HG03469 (cell line): ENCODE measurements at regions not wholly inside any gene's neighbourhood (a gene's known extent, or its start where the extent isn't known, plus 50 kb on each side); places are given as distances from the start of the nearest gene placed in this dataset.
"Not testable (repeated sequence)": the region's sequence is repeated elsewhere in the genome, so short reads cannot be mapped to it uniquely, and the experiment has no call there.

Experiments used
- ATAC-seq: cut with Tn5 transposase; IDR thresholded peaks from one replicate; pipeline ENCODE4 v1.9.1; 2021; ENCODE audit warnings: mild to moderate bottlenecking, moderate library complexity, moderate number of reproducible peaks; ENCODE audit not compliant: unreplicated experiment

GRCh38 chr10:2222631-2223030 is 485.3 kb upstream of the ADARB2 start:
- ATAC-seq: no peak

GRCh38 chr10:2214805-2215204 is 477.5 kb upstream of the ADARB2 start:
- no peak for ATAC-seq

GRCh38 chr10:2214092-2214491 is 476.8 kb upstream of the ADARB2 start:
- no peak for ATAC-seq

GRCh38 chr10:2212244-2212834 is 475.0 kb upstream of the ADARB2 start:
- no peak for ATAC-seq

GRCh38 chr10:2210088-2210487 is 472.8 kb upstream of the ADARB2 start:
- ATAC-seq: no peak

GRCh38 chr10:2208106-2208505 is 470.8 kb upstream of the ADARB2 start:
- no peak for ATAC-seq

- ATAC-seq: no peak
These were observed 470.1 kb upstream of the ADARB2 start for GRCh38 chr10:2207246-2207922.

GRCh38 chr10:2205406-2205805 is 468.1 kb upstream of the ADARB2 start:
- ATAC-seq: no peak

GRCh38 chr10:2202401-2202800 is 465.1 kb upstream of the ADARB2 start:
- no peak for ATAC-seq

GRCh38 chr10:2201534-2202099 is 464.3 kb upstream of the ADARB2 start:
- no peak for ATAC-seq

- no peak for ATAC-seq
These were observed 460.3 kb upstream of the ADARB2 start for GRCh38 chr10:2197663-2198062.

GRCh38 chr10:2196272-2196671 is 458.9 kb upstream of the ADARB2 start:
- ATAC-seq: no peak

- ATAC-seq: not testable (repeated sequence)
These were observed 452.0 kb upstream of the ADARB2 start for GRCh38 chr10:2189356-2189755.

- ATAC-seq: no peak
These were observed 451.0 kb upstream of the ADARB2 start for GRCh38 chr10:2188371-2188770.

GRCh38 chr10:2173327-2173726 is 436.0 kb upstream of the ADARB2 start:
- no peak for ATAC-seq

- no peak for ATAC-seq
These were observed 428.6 kb upstream of the ADARB2 start for GRCh38 chr10:2165771-2166460.

GRCh38 chr10:2150288-2150687 is 413.0 kb upstream of the ADARB2 start:
- no peak for ATAC-seq

GRCh38 chr10:2145926-2146478 is 408.7 kb upstream of the ADARB2 start:
- no peak for ATAC-seq

- ATAC-seq: no peak
These were observed 408.2 kb upstream of the ADARB2 start for GRCh38 chr10:2145491-2145890.

- ATAC-seq: no peak
These were observed 407.3 kb upstream of the ADARB2 start for GRCh38 chr10:2144584-2144983.

- no peak for ATAC-seq
These were observed 406.0 kb upstream of the ADARB2 start for GRCh38 chr10:2143213-2143835.
